NCI-H2107 (cell line): ENCODE measurements at regions not wholly inside any gene's neighbourhood (a gene's known extent, or its start where the extent isn't known, plus 50 kb on each side); places are given as distances from the start of the nearest gene placed in this dataset.

Experiments
- DNase-seq: peaks from one replicate; lab custom pipeline; 2025; lab: John Stamatoyannopoulos, UW

- no peak for DNase-seq
Measured at GRCh38 chr12:124458220-124458991, 109.0 kb downstream of the NCOR2 start.

GRCh38 chr12:124457287-124458219 lies 109.9 kb downstream of the NCOR2 start:
- DNase-seq, result no peak

- no peak for DNase-seq
Measured at GRCh38 chr12:124456652-124457152, 110.7 kb downstream of the NCOR2 start.

DNA sequence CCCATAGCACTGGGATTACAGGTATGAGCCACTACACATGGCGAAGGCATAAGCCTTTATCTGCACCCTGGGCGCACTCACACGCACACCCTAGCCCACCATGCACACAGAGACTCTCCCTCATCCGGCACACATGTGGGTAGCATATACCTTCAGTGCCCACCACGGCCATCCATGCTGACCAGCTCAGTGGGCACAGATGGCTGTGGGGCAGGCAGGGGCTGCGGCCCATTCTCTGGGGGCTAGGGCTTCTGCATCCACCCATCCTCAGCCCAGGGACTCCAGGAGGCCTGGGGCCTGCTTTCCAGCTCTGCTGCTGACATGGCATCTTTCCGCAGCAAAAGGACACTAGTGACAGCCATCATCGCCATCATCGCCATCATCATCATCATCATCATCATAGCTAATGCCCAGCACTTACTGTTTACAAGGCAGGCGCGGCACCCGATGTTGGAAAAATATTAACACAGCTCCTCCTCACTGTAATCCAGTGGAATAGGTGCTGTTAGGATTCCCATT lies 111.2 kb downstream of the NCOR2 start:
- no peak for DNase-seq

DNA sequence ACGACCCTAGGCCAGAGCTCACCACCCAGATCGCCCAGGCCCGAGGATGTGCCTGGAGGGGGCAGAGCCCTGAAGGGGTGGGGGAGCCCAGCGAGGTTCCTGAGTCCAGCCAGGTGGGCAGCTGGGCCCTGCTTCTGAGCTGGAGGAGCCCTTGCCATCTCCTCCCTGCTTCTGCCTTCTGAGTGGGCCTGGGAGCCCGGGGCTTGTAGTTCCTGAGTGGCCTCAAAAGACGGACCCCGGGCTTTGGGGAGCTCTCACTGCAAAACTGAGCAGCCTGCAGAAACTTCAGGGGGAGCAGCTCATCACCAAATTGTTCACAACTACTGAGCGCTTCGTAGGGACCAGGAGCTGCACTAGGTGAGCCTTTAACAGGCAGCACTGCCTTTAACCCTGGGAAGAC lies 112.1 kb downstream of the NCOR2 start:
- DNase-seq, result no peak

GRCh38 chr12:124454735-124455134 lies 112.7 kb downstream of the NCOR2 start:
- DNase-seq, result no peak

DNA sequence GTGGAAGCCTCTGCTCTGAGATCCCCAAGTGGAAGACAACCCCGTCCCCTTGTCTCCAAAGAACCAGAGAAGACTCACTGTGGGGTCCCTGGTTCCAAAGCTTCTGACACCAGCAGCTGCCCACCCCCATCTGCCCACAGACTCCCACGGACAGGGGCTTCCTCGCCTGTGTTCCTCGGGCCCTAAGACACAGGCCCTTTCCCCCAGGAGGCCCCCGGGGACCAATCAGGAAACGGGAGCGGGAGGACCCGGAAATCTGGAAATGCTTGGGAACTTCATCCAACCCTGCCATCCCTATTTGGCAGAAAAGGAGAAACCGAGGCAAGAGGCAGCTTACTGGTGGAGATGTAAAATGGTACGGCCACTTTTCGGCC lies 113.1 kb downstream of the NCOR2 start:
- DNase-seq, result no peak

GRCh38 chr12:124453419-124454351 lies 113.7 kb downstream of the NCOR2 start:
- DNase-seq, result no peak

- no peak for DNase-seq
Measured at GRCh38 chr12:124452576-124453331, 114.7 kb downstream of the NCOR2 start.

DNA sequence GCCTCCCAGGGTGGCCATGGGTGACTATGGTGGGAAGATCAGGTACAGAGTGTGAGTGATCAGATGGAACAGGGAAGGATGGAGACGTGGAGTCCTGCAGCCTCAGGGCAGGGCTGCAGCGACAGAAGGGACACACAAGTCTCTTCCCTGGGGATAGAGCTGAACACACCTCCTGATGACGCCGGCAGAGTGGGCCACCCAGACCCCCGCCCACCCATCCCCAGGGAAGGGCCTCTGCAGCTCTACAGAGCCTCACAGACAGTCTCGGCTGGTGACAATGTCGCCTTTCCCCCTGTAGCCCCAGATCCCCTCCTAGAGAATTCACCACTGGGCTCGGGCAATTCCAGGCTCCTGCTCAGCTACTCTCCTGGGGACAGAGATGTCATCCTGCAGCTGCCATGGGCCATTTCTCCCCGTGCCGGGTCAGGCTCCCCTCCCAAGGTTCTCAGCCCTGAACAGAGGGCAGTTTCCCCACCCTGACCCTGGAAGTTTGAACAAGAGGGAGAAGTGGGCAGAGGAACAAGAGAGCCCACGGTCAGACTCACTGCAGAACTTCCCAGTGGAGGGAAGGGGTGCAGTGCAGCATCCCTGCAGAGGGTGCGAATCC lies 115.7 kb downstream of the NCOR2 start:
- no peak for DNase-seq

DNA sequence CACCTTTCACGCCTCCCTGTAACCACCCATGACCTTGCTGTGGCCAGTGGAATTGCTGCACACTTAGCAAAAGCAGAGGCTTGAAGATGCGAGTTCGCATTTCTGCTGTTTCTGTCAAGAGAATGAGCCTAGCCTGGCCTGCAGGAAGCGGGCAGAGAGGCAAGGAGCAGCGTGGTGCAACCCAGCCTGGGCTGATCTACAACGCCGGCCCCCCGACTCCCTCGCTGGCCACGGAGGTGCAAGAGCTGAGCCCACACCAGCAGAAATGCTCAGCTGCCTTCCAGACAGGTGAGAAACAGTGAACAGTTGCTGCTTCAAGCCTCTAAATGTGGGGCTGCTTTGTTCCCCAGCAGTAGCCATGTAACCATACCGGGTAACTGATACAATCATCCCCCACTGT lies 116.4 kb downstream of the NCOR2 start:
- DNase-seq, result no peak

GRCh38 chr12:124450376-124450750 lies 117.0 kb downstream of the NCOR2 start:
- DNase-seq, result no peak

DNA sequence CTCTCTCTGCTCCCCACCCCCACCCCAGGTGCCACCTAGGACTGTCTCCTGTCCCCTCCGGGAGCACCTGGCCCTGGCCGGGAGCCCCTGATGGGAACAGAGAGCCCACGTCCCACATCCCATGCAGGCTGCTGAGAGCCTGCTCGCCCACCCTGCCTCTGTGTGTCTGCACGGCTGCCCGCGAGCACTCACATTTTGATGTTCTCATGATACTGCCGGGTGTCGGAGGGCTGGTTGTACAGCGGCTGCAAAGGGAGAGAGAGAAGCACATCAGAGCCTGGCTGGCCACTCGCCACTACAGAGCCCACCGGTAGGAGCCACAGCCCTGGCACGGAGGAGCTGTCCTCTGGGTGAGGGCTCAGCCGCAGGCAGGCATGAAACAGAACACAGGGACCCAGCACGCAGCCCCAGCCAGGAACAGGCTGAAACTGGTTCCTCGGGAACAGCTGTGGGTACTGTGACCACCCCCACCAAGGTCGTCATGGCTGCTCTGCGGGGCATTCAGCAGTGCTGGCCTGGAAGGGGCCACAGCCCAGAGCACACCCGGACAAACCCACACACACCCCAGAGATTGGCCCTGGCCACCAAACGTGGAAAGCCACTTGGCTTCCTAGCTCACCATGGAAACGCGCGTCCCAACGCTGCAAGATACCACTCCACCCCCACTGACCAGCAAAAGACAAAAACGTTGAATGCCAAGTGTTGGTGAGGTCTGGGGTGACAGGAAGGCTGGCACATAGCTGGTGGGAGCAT lies 117.6 kb downstream of the NCOR2 start:
- no peak for DNase-seq

DNA sequence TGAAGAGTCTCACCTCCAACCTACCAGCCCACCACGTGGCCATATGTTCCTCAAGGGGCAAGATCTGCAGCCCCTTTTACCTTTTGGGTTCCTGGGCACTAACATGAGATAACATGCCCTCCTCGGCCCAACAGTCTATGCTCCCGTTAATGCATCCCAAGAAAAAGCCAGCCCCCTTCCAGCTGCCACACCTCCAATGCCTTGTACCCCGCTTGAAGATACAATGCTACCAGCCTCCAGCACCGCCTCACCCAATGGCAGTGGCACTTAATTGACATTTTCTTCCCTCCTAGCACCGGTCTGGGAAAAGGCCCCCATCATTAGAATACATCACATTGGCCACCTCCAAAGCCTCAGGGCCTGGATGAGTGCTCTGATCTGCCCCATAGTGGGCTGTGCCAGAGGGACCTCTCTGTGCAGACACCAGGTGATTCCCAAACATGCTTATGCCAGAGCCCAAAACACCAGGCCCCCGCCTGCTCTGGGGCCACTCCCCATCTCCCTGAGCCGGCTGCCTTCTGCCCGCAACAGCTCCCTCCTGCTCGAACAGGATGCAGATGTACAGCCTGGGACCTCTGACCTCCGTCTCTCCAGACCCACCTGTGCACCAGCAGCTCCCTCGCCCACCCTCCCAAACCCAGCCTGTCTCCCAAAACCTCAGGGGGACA lies 118.3 kb downstream of the NCOR2 start:
- no peak for DNase-seq

DNA sequence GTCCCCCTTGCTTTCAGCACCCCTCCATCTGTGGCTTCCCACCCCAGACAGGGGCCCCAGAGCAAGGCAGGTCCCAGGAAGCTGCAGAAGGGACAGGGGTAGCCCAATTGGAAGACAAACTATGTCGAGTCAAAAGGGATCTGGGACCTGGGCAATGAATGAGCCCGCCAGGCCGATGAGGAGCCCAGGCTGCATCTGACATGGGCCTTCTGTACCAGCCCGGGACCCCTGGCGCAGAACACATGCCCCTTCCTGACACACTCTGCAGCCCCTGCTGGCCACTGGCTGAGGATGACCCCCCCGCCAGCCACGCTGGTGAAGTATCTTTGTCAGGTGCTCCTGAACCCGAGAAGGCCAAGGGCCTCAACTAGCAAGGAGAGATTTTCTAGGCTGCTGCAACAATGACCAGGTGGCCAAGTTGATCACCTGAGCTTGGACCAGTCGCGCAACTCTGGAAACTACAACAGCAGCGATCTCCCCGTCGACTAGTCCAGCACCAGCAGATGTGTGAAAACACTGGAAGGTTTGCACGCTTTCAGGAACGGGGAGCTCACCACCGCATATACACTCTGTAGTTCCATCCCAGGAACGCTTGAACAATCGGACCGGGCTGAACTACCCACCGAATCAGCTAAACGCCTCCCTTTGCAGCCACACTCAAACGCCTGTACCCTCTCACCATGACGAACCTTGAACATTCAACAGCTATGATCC lies 119.0 kb downstream of the NCOR2 start:
- no peak for DNase-seq

DNA sequence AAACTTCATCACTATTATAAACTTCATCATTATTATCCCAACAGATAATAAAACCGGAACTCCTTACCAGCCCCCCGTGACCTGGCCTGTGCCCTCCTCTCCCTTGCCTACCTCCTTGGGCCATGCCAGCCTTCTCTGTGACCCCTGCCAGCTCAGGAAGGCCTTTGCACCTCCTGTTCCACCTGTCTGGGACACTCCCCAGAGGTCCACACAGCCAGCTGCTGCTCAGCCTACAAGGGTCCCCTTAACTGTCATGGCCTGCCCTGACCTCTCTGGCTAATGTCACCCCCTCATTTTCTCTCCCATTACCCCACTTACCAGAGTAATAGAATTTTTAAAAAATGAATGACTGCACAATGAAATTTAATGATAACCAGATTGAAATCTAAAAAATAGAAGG lies 121.0 kb downstream of the NCOR2 start:
- DNase-seq, result no peak

DNA sequence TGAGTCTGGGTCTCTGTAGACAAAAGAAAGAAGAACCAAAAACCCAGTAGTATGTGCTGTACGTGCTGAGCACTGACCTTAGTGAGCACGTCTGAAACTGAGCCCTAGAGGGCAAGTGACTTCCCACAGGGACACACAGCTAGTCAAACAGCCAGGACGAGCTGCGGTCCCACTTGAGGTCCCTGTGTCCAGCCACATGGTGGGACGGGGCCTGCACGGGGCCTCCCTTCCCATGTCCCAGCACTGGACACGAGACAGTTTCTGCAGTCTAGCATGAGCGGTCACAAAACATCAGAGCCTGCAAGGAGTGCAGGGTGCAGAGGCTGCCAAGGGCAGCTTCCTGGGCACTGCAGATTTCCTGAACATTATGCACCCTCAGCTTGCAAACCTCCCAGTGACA lies 121.6 kb downstream of the NCOR2 start:
- DNase-seq, result no peak

DNA sequence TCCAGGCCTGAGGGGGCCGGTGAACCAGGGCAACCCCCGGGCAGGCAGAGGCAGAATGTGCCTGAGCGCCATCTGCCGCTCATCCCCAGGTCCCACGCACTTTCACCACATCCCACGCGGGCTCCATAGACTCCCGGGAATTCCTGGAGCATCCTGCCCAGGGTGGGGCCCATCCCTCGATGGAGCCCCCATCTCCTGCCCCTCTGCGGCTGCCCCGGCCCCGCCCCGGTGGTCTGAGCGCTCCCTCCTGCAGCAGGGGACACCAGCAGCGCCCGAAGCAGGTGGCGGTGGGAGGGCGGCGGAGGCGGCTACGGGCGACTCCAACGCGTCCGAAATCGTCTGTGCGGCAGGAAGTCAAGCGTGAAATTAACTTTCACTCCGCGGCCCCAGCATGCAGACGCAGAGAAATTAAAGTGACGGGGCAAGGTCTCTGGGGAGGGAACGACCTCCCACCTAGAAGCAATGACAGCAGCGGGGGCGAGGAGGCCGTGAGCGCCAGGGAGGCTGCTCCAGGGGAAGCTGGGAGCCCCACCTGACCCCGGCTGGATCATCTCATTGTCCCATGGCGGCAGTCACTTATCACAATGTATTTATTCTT lies 122.2 kb downstream of the NCOR2 start:
- no peak for DNase-seq
